GM12874 (cell line): ENCODE measurements at regions not wholly inside any gene's neighbourhood (a gene's known extent, or its start where the extent isn't known, plus 50 kb on each side); places are given as distances from the start of the nearest gene placed in this dataset.

Experiments
- CTCF ChIP-seq: IDR thresholded peaks from 2 replicates; pipeline ENCODE4 v1.5.1; 2011; ENCODE audit warnings: low read depth, mild to moderate bottlenecking, control low read depth, low read length, moderate library complexity; ENCODE audit not compliant: insufficient read depth

- TF ChIP-seq CTCF: no peak
Measured at GRCh38 chr14:101176535-101177205, 273.1 kb upstream of the RTL1 start.

GRCh38 chr14:101177301-101177971, 273.9 kb upstream of the RTL1 start:
- no peak for TF ChIP-seq CTCF

- TF ChIP-seq CTCF: no peak
Measured at GRCh38 chr14:101178184-101179072, 274.9 kb upstream of the RTL1 start.

GRCh38 chr14:101179691-101180211, 276.2 kb upstream of the RTL1 start:
- TF ChIP-seq CTCF: no peak

GRCh38 chr14:101181446-101182313, 278.2 kb upstream of the RTL1 start:
- no peak for TF ChIP-seq CTCF

GRCh38 chr14:101182476-101182875, 279.0 kb upstream of the RTL1 start:
- no peak for TF ChIP-seq CTCF
